Choroid plexus epithelial cell (primary cell): ENCODE measurements at regions not wholly inside any gene's neighbourhood (a gene's known extent, or its start where the extent isn't known, plus 50 kb on each side); places are given as distances from the start of the nearest gene placed in this dataset.

ENCODE experiments used
- DNase-seq: peaks from one replicate; pipeline ENCODE4 v3.0.0-alpha.2; 2010; ENCODE audit warnings: low read depth
- H3K4me3 ChIP-seq: 2 replicates; pipeline ENCODE4 v1.5.1; 2011; ENCODE audit warnings: low read depth, mild to moderate bottlenecking, control low read depth, low read length, moderate library complexity
- TF ChIP-seq, protein P1 (sequence below): conservative IDR thresholded peaks from 2 replicates; pipeline ENCODE4 v1.5.1; 2011; ENCODE audit warnings: low read depth, mild to moderate bottlenecking, control low read depth, inconsistent platforms, low read length, moderate library complexity

DNA sequence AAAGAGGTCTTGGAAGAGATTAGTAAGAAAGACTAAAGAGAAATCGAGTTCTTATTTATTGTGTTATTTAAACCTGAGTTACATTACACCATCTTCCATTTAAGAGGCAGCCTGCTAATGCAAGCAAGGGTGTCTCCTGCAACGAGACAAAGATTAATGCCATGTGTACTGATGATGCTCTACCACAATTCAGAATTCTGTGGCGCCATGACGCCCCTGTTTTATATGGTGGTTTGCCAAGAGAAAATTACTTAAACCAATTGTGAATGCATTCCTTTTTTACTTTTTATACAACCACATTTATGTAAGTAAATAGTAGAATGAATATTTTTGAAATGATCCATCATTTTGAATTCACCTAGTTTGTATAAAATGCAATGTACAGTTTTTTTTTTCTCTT is 356.1 kb upstream of the ZEB2 start:
- no peak overlapping the region for H3K4me3 ChIP-seq
- no peak for DNase-seq
- TF ChIP-seq, protein P1, sequence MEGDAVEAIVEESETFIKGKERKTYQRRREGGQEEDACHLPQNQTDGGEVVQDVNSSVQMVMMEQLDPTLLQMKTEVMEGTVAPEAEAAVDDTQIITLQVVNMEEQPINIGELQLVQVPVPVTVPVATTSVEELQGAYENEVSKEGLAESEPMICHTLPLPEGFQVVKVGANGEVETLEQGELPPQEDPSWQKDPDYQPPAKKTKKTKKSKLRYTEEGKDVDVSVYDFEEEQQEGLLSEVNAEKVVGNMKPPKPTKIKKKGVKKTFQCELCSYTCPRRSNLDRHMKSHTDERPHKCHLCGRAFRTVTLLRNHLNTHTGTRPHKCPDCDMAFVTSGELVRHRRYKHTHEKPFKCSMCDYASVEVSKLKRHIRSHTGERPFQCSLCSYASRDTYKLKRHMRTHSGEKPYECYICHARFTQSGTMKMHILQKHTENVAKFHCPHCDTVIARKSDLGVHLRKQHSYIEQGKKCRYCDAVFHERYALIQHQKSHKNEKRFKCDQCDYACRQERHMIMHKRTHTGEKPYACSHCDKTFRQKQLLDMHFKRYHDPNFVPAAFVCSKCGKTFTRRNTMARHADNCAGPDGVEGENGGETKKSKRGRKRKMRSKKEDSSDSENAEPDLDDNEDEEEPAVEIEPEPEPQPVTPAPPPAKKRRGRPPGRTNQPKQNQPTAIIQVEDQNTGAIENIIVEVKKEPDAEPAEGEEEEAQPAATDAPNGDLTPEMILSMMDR, result no peak

DNA sequence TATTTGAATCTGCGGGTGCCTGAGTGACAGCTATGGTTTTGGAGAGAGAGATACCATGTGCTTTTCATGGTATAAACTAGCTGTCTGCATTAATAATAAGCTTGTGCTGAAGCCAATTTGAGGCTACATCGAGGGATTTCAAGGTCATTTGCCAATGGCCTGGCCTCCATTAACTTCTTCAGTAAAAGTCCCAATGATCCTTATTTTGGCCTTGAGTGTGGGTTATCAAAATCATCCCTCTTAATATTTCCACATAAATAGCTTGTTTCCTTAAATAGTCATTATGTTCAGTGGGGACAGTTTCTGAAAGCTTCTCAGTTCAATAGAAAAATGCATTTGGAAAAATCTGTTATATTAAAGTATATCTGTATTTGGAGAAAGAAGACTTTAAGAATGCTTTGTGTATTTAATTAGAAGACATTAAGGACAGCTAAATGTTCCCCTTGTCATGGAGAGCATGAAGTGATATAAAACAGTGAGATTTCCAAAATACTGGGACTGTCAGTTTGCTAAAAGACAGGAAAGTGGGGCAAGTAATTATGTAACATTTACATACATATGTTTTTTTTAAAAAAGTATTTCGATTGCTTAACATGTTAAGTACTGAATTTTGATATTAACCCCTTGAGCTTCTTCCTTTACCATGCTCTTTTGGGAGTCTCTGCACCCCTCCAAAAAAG is 355.5 kb upstream of the ZEB2 start:
- TF ChIP-seq, protein P1, result no peak
- DNase-seq, result no peak

DNA sequence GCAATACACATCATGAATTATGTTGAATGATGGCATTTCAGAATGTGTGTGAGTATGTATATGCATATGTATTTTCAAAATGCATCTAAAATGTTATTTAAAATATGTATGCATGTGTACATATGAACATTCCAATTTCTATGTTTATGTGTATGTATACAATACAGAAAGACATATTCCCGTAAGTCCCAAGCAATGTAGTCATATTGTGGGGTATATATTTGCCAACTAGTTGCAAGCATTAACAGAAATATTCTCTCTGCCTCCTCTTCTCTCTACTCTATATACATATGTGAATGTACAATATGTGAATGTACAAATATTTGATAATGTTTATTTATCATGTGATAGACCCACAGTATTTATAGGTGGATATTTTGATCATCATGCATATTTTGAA is 345.8 kb upstream of the ZEB2 start:
- no peak for DNase-seq
- H3K4me3 ChIP-seq, result no peak overlapping the region
- TF ChIP-seq, protein P1, result no peak

More for the DNA sequence above, 355.5 kb upstream of the ZEB2 start:
- no peak overlapping the region for H3K4me3 ChIP-seq

DNA sequence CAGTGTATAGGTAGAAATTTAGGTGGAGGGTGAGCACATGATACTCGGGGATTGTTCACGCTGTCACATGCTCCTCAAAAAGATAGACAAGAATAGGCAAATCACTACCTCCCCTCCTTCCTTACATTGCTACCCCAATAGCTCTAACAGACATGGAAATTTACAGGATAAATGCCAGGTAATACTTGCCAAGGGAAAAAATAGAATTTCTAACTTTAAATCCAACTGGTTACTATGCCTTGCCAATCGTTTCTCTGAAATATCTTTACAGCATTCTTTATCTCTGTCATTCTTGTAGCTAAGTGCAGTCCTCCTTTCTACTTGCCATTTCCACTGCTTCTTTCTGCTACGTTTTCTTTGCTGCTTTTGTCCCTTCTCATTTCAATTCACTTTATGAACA is 339.8 kb upstream of the ZEB2 start:
- no peak for DNase-seq
- no peak overlapping the region for H3K4me3 ChIP-seq
- TF ChIP-seq, protein P1, result no peak

DNA sequence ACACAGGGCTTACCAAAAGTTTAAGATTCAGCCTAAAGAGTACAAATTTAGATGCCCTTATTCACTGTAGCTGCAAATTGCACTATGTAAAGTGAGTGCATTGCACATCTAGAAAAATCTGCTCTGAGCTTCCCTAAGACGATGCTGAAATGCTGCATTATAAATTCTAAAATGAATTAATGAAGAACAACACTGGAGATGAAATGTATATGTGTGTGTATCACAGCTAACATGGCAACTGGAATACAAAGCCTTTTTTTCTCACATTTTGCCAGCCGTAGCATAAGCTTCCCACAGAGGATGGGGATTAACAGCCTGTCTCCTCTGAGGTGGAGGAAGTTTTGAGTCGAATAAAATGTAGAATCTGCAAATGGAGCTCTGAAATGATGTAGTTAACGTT is 338.3 kb upstream of the ZEB2 start:
- DNase-seq, result no peak
- TF ChIP-seq, protein P1, result no peak

DNA sequence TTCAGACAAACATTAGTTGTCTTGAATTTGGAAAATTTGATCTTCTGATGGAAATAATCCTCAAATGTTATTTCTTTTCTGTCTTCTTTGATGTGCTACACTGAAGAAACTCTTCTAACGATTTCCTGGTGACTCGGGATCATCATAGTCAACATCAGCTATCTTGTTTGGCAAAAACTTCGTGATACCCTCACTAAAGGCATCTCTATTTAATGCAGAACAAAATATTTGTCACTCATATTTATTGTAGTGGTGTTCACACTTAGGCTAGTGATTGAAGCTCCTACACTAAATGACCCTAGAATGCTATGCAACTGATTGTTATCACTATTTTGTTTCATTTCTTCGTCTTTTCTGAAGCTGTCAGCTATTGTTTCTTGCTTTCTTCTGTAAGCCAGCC is 334.7 kb upstream of the ZEB2 start:
- DNase-seq, result no peak
- no peak overlapping the region for H3K4me3 ChIP-seq
- TF ChIP-seq, protein P1, result no peak

More for the DNA sequence above, 338.3 kb upstream of the ZEB2 start:
- no peak overlapping the region for H3K4me3 ChIP-seq

DNA sequence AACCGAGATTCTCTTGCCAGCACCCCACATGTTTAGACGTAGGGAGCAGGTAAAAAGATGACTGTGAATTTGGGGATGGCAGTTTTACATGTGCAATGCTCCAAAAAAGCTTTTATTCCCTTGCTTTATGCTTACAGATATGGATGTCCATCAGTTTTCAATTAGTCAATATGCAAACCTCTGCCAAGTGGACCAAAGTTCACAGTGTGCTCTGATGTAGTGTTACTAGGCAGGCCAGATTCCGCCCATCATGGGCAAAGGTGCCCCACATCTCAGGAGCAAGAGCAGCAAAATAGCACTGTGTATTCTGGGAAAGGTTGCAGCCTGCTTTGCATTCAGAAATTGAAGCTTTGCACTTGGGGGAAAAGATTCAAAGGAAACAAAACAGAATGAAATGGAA is 329.7 kb upstream of the ZEB2 start:
- no peak overlapping the region for H3K4me3 ChIP-seq
- DNase-seq, result no peak
- TF ChIP-seq, protein P1, result no peak
